SK-N-SH (cell line): ENCODE measurements at regions not wholly inside any gene's neighbourhood (a gene's known extent, or its start where the extent isn't known, plus 50 kb on each side); places are given as distances from the start of the nearest gene placed in this dataset.

Experiments used
- CTCF ChIA-PET: fragments of 300-600, 350-600 bp; formaldehyde crosslinking; extraction: SDS; loops from one replicate; lab custom pipeline; 2021; lab: Yijun Ruan, JAX
- POLR2A ChIA-PET: fragments of 350-600 bp; sonication (Branson Sonifier 250); formaldehyde crosslinking; extraction: SDS; loops from one replicate; lab custom pipeline; 2020; ENCODE audit warnings: antibody characterized with exemption, inconsistent platforms; lab: Yijun Ruan, JAX
- DNase-seq: peaks from one replicate; pipeline ENCODE4 v3.0.0; 2012
- H2AFZ ChIP-seq: fragments of 200-600 bp; sonication (generic); 2 replicates; pipeline ENCODE4 v1.8.1; 2016; ENCODE audit warnings: antibody characterized with exemption, mild to moderate bottlenecking, low read depth
- H3F3A ChIP-seq: fragments of 200-600 bp; sonication (generic); replicated peaks from 2 replicates; pipeline ENCODE3; 2016; ENCODE audit warnings: antibody characterized with exemption, mild to moderate bottlenecking; ENCODE audit not compliant: insufficient read depth
- H3K27ac ChIP-seq, 2 experiments: fragments of 200-500 bp in 1 of 2; fragments of 200-600 bp in 1 of 2; sonication (Bioruptor generic) in 1 of 2; sonication (generic), shearing (Covaris generic) in 1 of 2; 2 replicates each; pipeline versions ENCODE4 v1.5.1 to v1.6.1; 2014 to 2016; ENCODE audit warnings: low read depth in 2 of 2, inconsistent platforms in 1 of 2, low read length in 1 of 2, mild to moderate bottlenecking in 1 of 2, mixed read lengths in 1 of 2
- H3K27me3 ChIP-seq: fragments of 200-600 bp; sonication (generic), shearing (Covaris generic); 2 replicates; pipeline ENCODE4 v1.6.1; 2016; ENCODE audit warnings: mixed run types; ENCODE audit not compliant: insufficient read depth
- H3K36me3 ChIP-seq, 2 experiments: fragments of 200-500 bp in 1 of 2; fragments of 200-600 bp in 1 of 2; sonication (Bioruptor generic) in 1 of 2; sonication (generic) in 1 of 2; replicated peaks in 1 of 2; 2 replicates each; pipeline versions ENCODE3 to v1.5.1; 2014 to 2016; ENCODE audit warnings: low read length in 1 of 2, mild to moderate bottlenecking in 1 of 2; ENCODE audit not compliant: insufficient read depth in 2 of 2, control insufficient read depth in 1 of 2
- H3K4me1 ChIP-seq, 2 experiments: fragments of 200-500 bp in 1 of 2; fragments of 200-600 bp in 1 of 2; sonication (Bioruptor generic) in 1 of 2; sonication (generic), shearing (Covaris generic) in 1 of 2; 2 replicates each; pipeline versions ENCODE4 v1.5.1 to v1.6.1; 2014 to 2016; ENCODE audit warnings: low read depth in 1 of 2, low read length in 1 of 2, mixed run types in 1 of 2; ENCODE audit not compliant: insufficient read depth in 2 of 2, control insufficient read depth in 1 of 2
- H3K4me2 ChIP-seq: fragments of 200-600 bp; sonication (generic), shearing (Covaris generic); 2 replicates; pipeline ENCODE4 v1.6.1; 2017; ENCODE audit warnings: mixed run types
- H3K4me3 ChIP-seq, 2 experiments: fragments of 200-500 bp in 1 of 2; fragments of 200-600 bp in 1 of 2; sonication (Bioruptor generic) in 1 of 2; sonication (generic), shearing (Covaris generic) in 1 of 2; 2 replicates each; pipeline versions ENCODE4 v1.5.1 to v1.8.1; 2014 to 2016; ENCODE audit warnings: low read depth in 2 of 2, inconsistent platforms in 1 of 2, low read length in 1 of 2, mild to moderate bottlenecking in 1 of 2, mixed read lengths in 1 of 2, moderate library complexity in 1 of 2
- H3K79me2 ChIP-seq: fragments of 200-600 bp; sonication (generic); 2 replicates; pipeline ENCODE4 v1.8.1; 2017; ENCODE audit warnings: mild to moderate bottlenecking; ENCODE audit not compliant: insufficient read depth
- H3K9ac ChIP-seq: fragments of 200-600 bp; sonication (generic); 2 replicates; pipeline ENCODE4 v1.6.1; 2017; ENCODE audit warnings: mixed run types
- H3K9me2 ChIP-seq: fragments of 200-600 bp; sonication (generic); 2 replicates; pipeline ENCODE4 v1.6.1; 2017; ENCODE audit warnings: mixed run types
- H3K9me3 ChIP-seq: fragments of 200-600 bp; sonication (generic); 2 replicates; pipeline ENCODE4 v1.6.1; 2017; ENCODE audit warnings: mixed run types, mild to moderate bottlenecking, moderate library complexity
- H4K20me1 ChIP-seq: fragments of 200-600 bp; sonication (generic); 2 replicates; pipeline ENCODE4 v1.6.1; 2017; ENCODE audit warnings: mild to moderate bottlenecking, mixed run types; ENCODE audit not compliant: insufficient read depth
- CHD2 ChIP-seq: fragments of 150-350 bp; IDR thresholded peaks from 2 replicates; pipeline ENCODE4 v1.6.1; 2018; ENCODE audit warnings: low read length; ENCODE audit not compliant: partially characterized antibody
- FOXM1 ChIP-seq: IDR thresholded peaks from 2 replicates; pipeline ENCODE4 v1.4.0; 2012; ENCODE audit warnings: low read depth, mild to moderate bottlenecking
- NFIC ChIP-seq: IDR thresholded peaks from 2 replicates; pipeline ENCODE4 v1.4.0; 2012; ENCODE audit warnings: borderline replicate concordance
- POLR2AphosphoS5 ChIP-seq: IDR thresholded peaks from 2 replicates; pipeline ENCODE4 v1.6.1; 2012; ENCODE audit warnings: low read depth, low read length
- RAD21 ChIP-seq: IDR thresholded peaks from 2 replicates; pipeline ENCODE4 v1.6.1; 2012; ENCODE audit warnings: mild to moderate bottlenecking, low read length
- RCOR1 ChIP-seq: fragments of 150-350 bp; IDR thresholded peaks from 2 replicates; pipeline ENCODE4 v1.6.1; 2017; ENCODE audit warnings: antibody characterized with exemption, low read length
- REST ChIP-seq: IDR thresholded peaks from 2 replicates; pipeline ENCODE4 v1.6.1; 2012; ENCODE audit warnings: mild to moderate bottlenecking, low read depth, low read length, moderate library complexity
- RXRA ChIP-seq: IDR thresholded peaks from 2 replicates; pipeline ENCODE4 v1.4.0; 2012; ENCODE audit warnings: low read depth, mild to moderate bottlenecking, borderline replicate concordance
- SIN3A ChIP-seq: IDR thresholded peaks from 2 replicates; pipeline ENCODE4 v1.6.1; 2012; ENCODE audit warnings: low read depth, mild to moderate bottlenecking, low read length, moderate library complexity, borderline replicate concordance
- SMC3 ChIP-seq: IDR thresholded peaks from 2 replicates; pipeline ENCODE4 v1.6.1; 2012; ENCODE audit warnings: low read depth, low read length, improper control_type of control experiment
- TAF1 ChIP-seq: IDR thresholded peaks from 2 replicates; pipeline ENCODE4 v1.6.1; 2012; ENCODE audit warnings: low read depth, mild to moderate bottlenecking, low read length, moderate library complexity, borderline replicate concordance
- USF1 ChIP-seq: IDR thresholded peaks from 2 replicates; pipeline ENCODE4 v1.4.0; 2012; ENCODE audit warnings: low read depth, borderline replicate concordance
- YY1 ChIP-seq: IDR thresholded peaks from 2 replicates; pipeline ENCODE4 v1.4.0; 2012; ENCODE audit warnings: low read depth, mild to moderate bottlenecking
- ZBTB33 ChIP-seq: IDR thresholded peaks from 2 replicates; pipeline ENCODE4 v1.4.0; 2012; ENCODE audit warnings: low read depth, borderline replicate concordance
- WGBS: methylation state at CpG from one replicate; pipeline ENCODE4 v1.1.6; 2017; ENCODE audit warnings: low lambda C conversion rate; 5-methylcytosine and 5-hydroxymethylcytosine counted together

GRCh38 chrX:63835361-63835760 lies 50.3 kb upstream of the ARHGEF9 start:
- H3K4me3 ChIP-seq, result no peak overlapping the region
- POLR2A ChIA-PET, result no interaction called here
- no peaks in the 10 kb centered on the region for H3F3A ChIP-seq
- no peak overlapping the region for H3K4me2 ChIP-seq
- H3K9me3 ChIP-seq, result no peaks in the 10 kb centered on the region
- no peaks in the 10 kb centered on the region for H3K36me3 ChIP-seq
- no peaks in the 10 kb centered on the region for H3K9me2 ChIP-seq
- H4K20me1 ChIP-seq, result no peaks in the 10 kb centered on the region
- no peak overlapping the region for H3K9ac ChIP-seq
- H2AFZ ChIP-seq, result no peak overlapping the region
- WGBS, result 3% methylated on average over 4 of the region's 4 CpGs
- H3K27ac ChIP-seq, result no peak overlapping the region
- DNase-seq, result no peak
- TF ChIP-seq FOXM1 (no peak), RCOR1 (no peak), SIN3A (no peak), ZBTB33 (no peak), RXRA (no peak), TAF1 (no peak), REST (no peak), NFIC (no peak), RAD21 (no peak), SMC3 (no peak), CHD2 (no peak), POLR2AphosphoS5 (no peak), USF1 (no peak), YY1 (no peak)
- H3K79me2 ChIP-seq, result no peaks in the 10 kb centered on the region
- CTCF ChIA-PET, result no interaction called here
- no peaks in the 10 kb centered on the region for H3K27me3 ChIP-seq
- no peaks in the 10 kb centered on the region for H3K4me1 ChIP-seq
